ENCODE measurements at regions not wholly inside any gene's neighbourhood (a gene's known extent, or its start where the extent isn't known, plus 50 kb on each side); places are given as distances from the start of the nearest gene placed in this dataset.

- H3K27me3 Mint-ChIP-seq (ENCODE audit: low read depth in 3 of 3), result no peaks in the 10 kb centered on the region
- no peaks in the 10 kb centered on the region for H3K27me3 ChIP-seq (ENCODE audit: control insufficient read depth in 2 of 2, insufficient read depth in 2 of 2, low read length in 2 of 2)
- H3K36me3 ChIP-seq (replicated peaks in 1 of 2; ENCODE audit: control insufficient read depth in 1 of 2, insufficient read depth in 2 of 2, low read length in 2 of 2), result no peaks in the 10 kb centered on the region
- H3K9me3 Mint-ChIP-seq, result peaks cover 0 to 8% (median 4%) of the 10 kb centered on the region in 7 donors
- H3K36me3 Mint-ChIP-seq, result no peaks in the 10 kb centered on the region
- TF ChIP-seq CTCF (IDR thresholded peaks at IDR 0.05), result no peak
- no peak overlapping the region for H2AFZ ChIP-seq (ENCODE audit: insufficient read depth, low read depth, low read length, poor library complexity, severe bottlenecking)
- no peaks in the 10 kb centered on the region for H3K79me2 ChIP-seq (ENCODE audit: insufficient read depth, low read length)
- H3K4me2 ChIP-seq (replicated peaks; ENCODE audit: extremely low read depth, low read length, poor library complexity, severe bottlenecking), result no peak overlapping the region
- no peak overlapping the region for H3K4me3 ChIP-seq (replicated peaks in 1 of 3; ENCODE audit: low read depth in 2 of 3, low read length in 3 of 3)
- no peak overlapping the region for H3K27ac ChIP-seq (ENCODE audit: low read depth in 1 of 2, low read length in 2 of 2)
- H3K9me3 ChIP-seq (replicated peaks in 1 of 2; ENCODE audit: control insufficient read depth in 1 of 2, insufficient read depth in 1 of 2, low read length in 2 of 2), result peaks cover 0 to 4% of the 10 kb centered on the region in 2 donors
- no peaks in the 10 kb centered on the region for H3K4me1 Mint-ChIP-seq
- H3K27ac Mint-ChIP-seq, result no peak overlapping the region
- no peaks in the 10 kb centered on the region for H3K4me1 ChIP-seq (ENCODE audit: control insufficient read depth in 1 of 2, insufficient read depth in 2 of 2, low read length in 2 of 2)
- intact Hi-C loops (cut with micrococcal nuclease), result no loop called here
- H3K4me3 Mint-ChIP-seq, result no peak overlapping the region
- H4K20me1 ChIP-seq (ENCODE audit: insufficient read depth, low read length), result no peaks in the 10 kb centered on the region
- DNase-seq, result no peak
- H3K9ac ChIP-seq (ENCODE audit: insufficient read depth, low read length, poor library complexity, severe bottlenecking), result no peak overlapping the region
These were observed 335.9 kb downstream of the BCKDHB start for GRCh38 chr6:80442366-80442765.

GRCh38 chr6:80441131-80441530 lies 334.7 kb downstream of the BCKDHB start:
- H3K79me2 ChIP-seq (ENCODE audit: insufficient read depth, low read length), result no peaks in the 10 kb centered on the region
- no peaks in the 10 kb centered on the region for H3K27me3 Mint-ChIP-seq (ENCODE audit: low read depth in 3 of 3)
- no peak overlapping the region for H3K4me3 Mint-ChIP-seq
- H3K9ac ChIP-seq (ENCODE audit: insufficient read depth, low read length, poor library complexity, severe bottlenecking), result no peak overlapping the region
- H3K36me3 ChIP-seq (replicated peaks in 1 of 2; ENCODE audit: control insufficient read depth in 1 of 2, insufficient read depth in 2 of 2, low read length in 2 of 2), result no peaks in the 10 kb centered on the region
- no peak overlapping the region for H3K4me2 ChIP-seq (replicated peaks; ENCODE audit: extremely low read depth, low read length, poor library complexity, severe bottlenecking)
- no peaks in the 10 kb centered on the region for H3K4me1 ChIP-seq (ENCODE audit: control insufficient read depth in 1 of 2, insufficient read depth in 2 of 2, low read length in 2 of 2)
- no peaks in the 10 kb centered on the region for H3K36me3 Mint-ChIP-seq
- peaks cover 0 to 5% (median 2%) of the 10 kb centered on the region in 7 donors for H3K9me3 Mint-ChIP-seq
- no peaks in the 10 kb centered on the region for H3K27me3 ChIP-seq (ENCODE audit: control insufficient read depth in 2 of 2, insufficient read depth in 2 of 2, low read length in 2 of 2)
- no peak for TF ChIP-seq CTCF (IDR thresholded peaks at IDR 0.05)
- H3K27ac ChIP-seq (ENCODE audit: low read depth in 1 of 2, low read length in 2 of 2), result no peak overlapping the region
- H3K27ac Mint-ChIP-seq, result no peak overlapping the region
- peaks cover 0 to under 1% of the 10 kb centered on the region in 2 donors for H3K9me3 ChIP-seq (replicated peaks in 1 of 2; ENCODE audit: control insufficient read depth in 1 of 2, insufficient read depth in 1 of 2, low read length in 2 of 2)
- intact Hi-C loops (cut with micrococcal nuclease), result no loop called here
- H3K4me1 Mint-ChIP-seq, result no peaks in the 10 kb centered on the region
- DNase-seq, result no peak
- no peak overlapping the region for H2AFZ ChIP-seq (ENCODE audit: insufficient read depth, low read depth, low read length, poor library complexity, severe bottlenecking)
- no peaks in the 10 kb centered on the region for H4K20me1 ChIP-seq (ENCODE audit: insufficient read depth, low read length)
- H3K4me3 ChIP-seq (replicated peaks in 1 of 3; ENCODE audit: low read depth in 2 of 3, low read length in 3 of 3), result no peak overlapping the region

All from CD14-positive monocyte (primary cell).